PC-9 (cell line): ENCODE measurements at regions not wholly inside any gene's neighbourhood (a gene's known extent, or its start where the extent isn't known, plus 50 kb on each side); places are given as distances from the start of the nearest gene placed in this dataset.
"Not testable (repeated sequence)": the region's sequence is repeated elsewhere in the genome, so short reads cannot be mapped to it uniquely, and the experiment has no call there.

Experiments
- CTCF ChIP-seq: fragments of 200-600 bp; sonication (generic); conservative IDR thresholded peaks from 2 replicates; pipeline ENCODE4 v1.6.1; 2017; ENCODE audit warnings: mixed run types, antibody characterized with exemption, mild to moderate bottlenecking, moderate library complexity
- EZH2 ChIP-seq: fragments of 200-600 bp; sonication (generic); IDR thresholded peaks from 2 replicates; pipeline ENCODE4 v1.8.0; 2017; ENCODE audit warnings: antibody characterized with exemption, low read depth

DNA sequence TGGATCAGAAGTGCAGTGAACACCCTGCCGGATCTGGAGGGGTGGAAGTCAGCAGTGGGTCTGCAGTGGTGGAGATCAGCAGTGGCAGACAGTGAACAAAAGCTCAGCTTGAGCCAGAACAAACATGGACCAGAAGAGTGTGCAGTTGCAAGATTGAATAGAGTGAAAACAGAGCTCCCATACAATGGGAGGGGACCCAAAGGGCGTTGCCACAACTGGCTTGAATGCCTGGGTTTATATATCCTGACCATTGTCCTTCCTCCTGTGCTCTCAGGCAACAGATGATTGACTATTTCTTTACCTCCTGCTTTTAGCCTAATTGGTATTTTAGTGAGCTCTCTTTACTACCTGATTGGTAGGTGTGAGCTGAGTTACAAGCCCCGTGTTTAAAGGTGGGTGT is 522.1 kb downstream of the TMEM135 start:
- TF ChIP-seq CTCF, EZH2: not testable (repeated sequence)
